ENCODE measurements at regions not wholly inside any gene's neighbourhood (a gene's known extent, or its start where the extent isn't known, plus 50 kb on each side); places are given as distances from the start of the nearest gene placed in this dataset.

DNA sequence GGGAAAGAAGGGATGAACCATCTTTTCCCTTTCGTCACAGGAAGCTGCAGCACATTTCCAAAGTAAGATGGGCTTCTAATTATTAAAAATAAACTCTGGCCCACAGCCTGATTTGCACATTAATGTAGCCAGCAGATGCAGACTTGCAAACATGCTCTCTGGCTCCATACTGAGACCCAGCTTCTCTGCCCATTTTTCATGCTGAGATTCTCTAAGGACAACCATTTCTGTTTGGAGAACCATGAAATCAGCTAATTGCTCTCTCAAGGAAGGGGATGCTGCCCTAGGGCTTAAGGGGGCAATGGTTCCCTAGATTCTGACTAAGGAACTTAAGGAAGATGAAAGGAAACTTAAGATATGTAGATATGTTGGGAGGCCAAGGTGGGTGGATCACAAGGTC lies 63.0 kb upstream of the CES5A start:
- DNase-seq: no peak

- DNase-seq: no peak
Measured at GRCh38 chr16:55933038-55933437, 57.9 kb upstream of the CES5A start.

DNA sequence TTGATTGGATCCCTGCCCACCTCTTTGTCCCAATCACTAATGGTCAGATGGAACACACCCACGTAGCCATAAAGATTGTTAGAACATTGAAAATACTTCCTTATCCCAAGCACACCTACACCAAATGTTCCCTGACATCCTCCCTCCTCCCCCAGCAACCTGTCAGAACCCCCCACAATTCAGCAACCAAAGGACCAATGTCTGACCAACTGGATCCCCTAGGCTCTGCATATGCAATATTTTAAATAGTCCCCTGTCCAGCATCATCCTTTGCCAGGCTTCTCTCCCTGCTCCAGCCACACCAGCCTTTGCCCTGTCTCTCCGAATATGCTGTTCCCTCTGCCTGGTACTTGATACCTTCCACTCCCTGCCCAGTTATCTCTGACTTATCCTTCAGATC lies 54.9 kb upstream of the CES5A start:
- no peak for DNase-seq

DNA sequence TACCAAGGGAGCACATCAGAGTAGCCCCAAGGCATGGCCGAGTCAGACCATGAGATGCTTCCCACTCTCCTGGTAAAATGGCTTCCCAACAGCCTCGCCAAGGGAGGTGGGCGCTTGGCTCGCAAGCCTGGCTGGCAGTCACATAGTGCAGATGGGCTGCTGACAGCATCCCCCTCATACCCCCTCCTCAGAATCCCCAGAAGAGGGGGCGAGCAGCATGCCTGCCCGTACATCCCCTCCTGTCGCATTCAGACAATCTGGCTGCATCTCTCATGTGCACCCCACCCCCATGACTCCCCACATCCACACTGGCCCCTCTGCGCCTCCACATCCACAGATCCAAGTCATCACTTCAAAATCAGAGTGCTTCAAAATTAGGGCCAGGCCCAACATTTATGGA lies 54.0 kb upstream of the CES5A start:
- DNase-seq: no peak

GRCh38 chr16:55925242-55925641 lies 50.1 kb upstream of the CES5A start:
- DNase-seq: no peak

All from femur (tissue), 1 donor.